Caco-2 (cell line): ENCODE measurements at regions not wholly inside any gene's neighbourhood (a gene's known extent, or its start where the extent isn't known, plus 50 kb on each side); places are given as distances from the start of the nearest gene placed in this dataset.

Experiments
- BruUV-seq: library from RNA; stranded (reverse); fragments of 400-500 nt; replicated peaks from 2 replicates; lab custom pipeline; 2021; lab: Mats Ljungman, UMichigan
- CTCF ChIA-PET: fragments of 300-600 bp; sonication (Branson Sonifier 250); formaldehyde crosslinking; loops from one replicate; lab custom pipeline; 2022; ENCODE audit warnings: antibody characterized with exemption; lab: Charles Lee
- POLR2A ChIA-PET: fragments of 300-600 bp; sonication (Branson Sonifier 250); formaldehyde crosslinking; loops from one replicate; lab custom pipeline; 2022; ENCODE audit warnings: antibody characterized with exemption; lab: Charles Lee
- DNase-seq, 2 experiments: peaks; one replicate each; pipeline versions ENCODE4 v3.0.0 to v3.0.0-alpha.2; 2020 to 2022
- H3K27me3 ChIP-seq: replicated peaks from 2 replicates; pipeline ENCODE4 v1.6.0; 2011; ENCODE audit warnings: low read length; ENCODE audit not compliant: control insufficient read depth, insufficient read depth
- H3K36me3 ChIP-seq: 2 replicates; pipeline ENCODE4 v1.5.1; 2011; ENCODE audit warnings: low read length; ENCODE audit not compliant: control insufficient read depth, insufficient read depth
- H3K4me1 ChIP-seq: fragments of 250-450 bp; sonication (Bioruptor Pico); 2 replicates; pipeline ENCODE4 v1.5.1; 2020; ENCODE audit warnings: mild to moderate bottlenecking
- H3K4me3 ChIP-seq: 2 replicates; pipeline ENCODE4 v1.5.1; 2011; ENCODE audit warnings: low read depth, mild to moderate bottlenecking, control low read depth, low read length
- H3K9me3 ChIP-seq: fragments of 250-450 bp; sonication (Bioruptor Pico); 2 replicates; pipeline ENCODE4 v1.5.1; 2020; ENCODE audit warnings: mild to moderate bottlenecking, moderate library complexity
- H3K27ac Mint-ChIP-seq: one replicate; pipeline ENCODE4 v1.8.0; 2022; ENCODE audit warnings: mixed read lengths; ENCODE audit not compliant: unreplicated experiment
- H3K27me3 Mint-ChIP-seq: one replicate; pipeline ENCODE4 v1.8.0; 2022; ENCODE audit warnings: mixed read lengths; ENCODE audit not compliant: insufficient read depth, unreplicated experiment
- H3K36me3 Mint-ChIP-seq: one replicate; pipeline ENCODE4 v1.8.0; 2022; ENCODE audit warnings: mild to moderate bottlenecking, mixed read lengths; ENCODE audit not compliant: insufficient read depth, unreplicated experiment
- H3K4me1 Mint-ChIP-seq: one replicate; pipeline ENCODE4 v1.8.0; 2022; ENCODE audit warnings: low read depth, mixed read lengths; ENCODE audit not compliant: unreplicated experiment
- H3K4me3 Mint-ChIP-seq: one replicate; pipeline ENCODE4 v1.8.0; 2022; ENCODE audit warnings: mild to moderate bottlenecking, moderate library complexity, mixed read lengths; ENCODE audit not compliant: unreplicated experiment
- H3K9me3 Mint-ChIP-seq: one replicate; pipeline ENCODE4 v1.8.0; 2022; ENCODE audit warnings: mixed read lengths; ENCODE audit not compliant: unreplicated experiment
- intact Hi-C: fragments of 100-400 bp; cut with micrococcal nuclease; formaldehyde crosslinking; loops from one replicate; pipeline ENCODE4 v1.10.0; 2022; ENCODE audit not compliant: unreplicated experiment
- TF ChIP-seq, protein P1 (sequence below), 2 experiments: fragments of 200-600 bp in 1 of 2; IDR thresholded peaks; 1 replicate in 1 of 2; 2 replicates in 1 of 2; pipeline versions ENCODE4 v1.5.1 to v1.8.0; 2011 to 2022; ENCODE audit warnings: antibody characterized with exemption in 1 of 2, control low read depth in 1 of 2, inconsistent platforms in 1 of 2, low read depth in 1 of 2, low read length in 1 of 2, mild to moderate bottlenecking in 1 of 2, moderate library complexity in 1 of 2; ENCODE audit not compliant: insufficient read depth in 1 of 2, severe bottlenecking in 1 of 2, unreplicated experiment in 1 of 2

GRCh38 chr6:167474725-167475124 is 149.8 kb downstream of the TTLL2 start:
- H3K27me3 ChIP-seq, result no peaks in the 10 kb centered on the region
- peaks cover 15% of the 10 kb centered on the region for H3K4me1 ChIP-seq
- Mint-ChIP-seq H3K27me3 (no peaks in the 10 kb centered on the region), H3K36me3 (no peaks in the 10 kb centered on the region), H3K9me3 (no peaks in the 10 kb centered on the region), H3K4me3 (no peak overlapping the region), H3K27ac (no peak overlapping the region), H3K4me1 (peaks cover 18% of the 10 kb centered on the region)
- intact Hi-C loops, result no loop called here
- DNase-seq, result no peak
- ChIA-PET CTCF (no interaction called here), POLR2A (no interaction called here)
- TF ChIP-seq, protein P1, sequence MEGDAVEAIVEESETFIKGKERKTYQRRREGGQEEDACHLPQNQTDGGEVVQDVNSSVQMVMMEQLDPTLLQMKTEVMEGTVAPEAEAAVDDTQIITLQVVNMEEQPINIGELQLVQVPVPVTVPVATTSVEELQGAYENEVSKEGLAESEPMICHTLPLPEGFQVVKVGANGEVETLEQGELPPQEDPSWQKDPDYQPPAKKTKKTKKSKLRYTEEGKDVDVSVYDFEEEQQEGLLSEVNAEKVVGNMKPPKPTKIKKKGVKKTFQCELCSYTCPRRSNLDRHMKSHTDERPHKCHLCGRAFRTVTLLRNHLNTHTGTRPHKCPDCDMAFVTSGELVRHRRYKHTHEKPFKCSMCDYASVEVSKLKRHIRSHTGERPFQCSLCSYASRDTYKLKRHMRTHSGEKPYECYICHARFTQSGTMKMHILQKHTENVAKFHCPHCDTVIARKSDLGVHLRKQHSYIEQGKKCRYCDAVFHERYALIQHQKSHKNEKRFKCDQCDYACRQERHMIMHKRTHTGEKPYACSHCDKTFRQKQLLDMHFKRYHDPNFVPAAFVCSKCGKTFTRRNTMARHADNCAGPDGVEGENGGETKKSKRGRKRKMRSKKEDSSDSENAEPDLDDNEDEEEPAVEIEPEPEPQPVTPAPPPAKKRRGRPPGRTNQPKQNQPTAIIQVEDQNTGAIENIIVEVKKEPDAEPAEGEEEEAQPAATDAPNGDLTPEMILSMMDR (IDR thresholded peaks at IDR 0.05; ENCODE audit: insufficient read depth in 1 of 2, low read depth in 1 of 2, low read length in 1 of 2, severe bottlenecking in 1 of 2, unreplicated experiment in 1 of 2), result no peak
- no peaks in the 10 kb centered on the region for H3K36me3 ChIP-seq
- no TSS peak for BruUV-seq
- no peaks in the 10 kb centered on the region for H3K9me3 ChIP-seq
- H3K4me3 ChIP-seq, result no peak overlapping the region

DNA sequence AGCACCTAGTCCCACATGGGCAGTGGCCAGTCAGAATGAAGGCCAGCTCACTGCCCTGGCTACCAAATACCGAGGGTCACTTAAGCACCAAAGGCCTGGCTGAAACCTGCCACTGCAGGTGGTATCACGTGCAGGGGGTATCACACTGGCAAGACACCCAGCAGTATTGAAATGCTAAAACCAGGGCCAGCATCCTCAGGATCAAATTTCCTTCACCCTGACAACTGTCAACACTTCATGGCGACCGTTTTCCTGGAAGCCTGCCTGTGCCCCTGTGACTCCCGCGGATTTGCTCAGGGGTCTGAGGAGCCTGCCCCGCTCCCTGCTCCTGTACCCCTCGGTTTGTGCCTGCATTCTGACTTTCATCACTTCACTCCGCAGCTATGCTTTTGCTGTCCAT is 151.1 kb downstream of the TTLL2 start:
- DNase-seq, result no peak
- Mint-ChIP-seq H3K4me1 (peaks cover 30% of the 10 kb centered on the region), H3K27ac (no peak overlapping the region), H3K36me3 (no peaks in the 10 kb centered on the region), H3K9me3 (no peaks in the 10 kb centered on the region), H3K27me3 (no peaks in the 10 kb centered on the region), H3K4me3 (no peak overlapping the region)
- CTCF ChIA-PET, result interaction anchor here (0.6 kb wide), 1 partner anchor 333 kb away, joined by 5 read pairs; no protein-coding TSS in a partner anchor
- BruUV-seq, result no TSS peak
- intact Hi-C loops, result no loop called here
- H3K36me3 ChIP-seq, result no peaks in the 10 kb centered on the region
- H3K27me3 ChIP-seq, result no peaks in the 10 kb centered on the region
- H3K9me3 ChIP-seq, result no peaks in the 10 kb centered on the region
- TF ChIP-seq, protein P1 (IDR thresholded peaks at IDR 0.05; ENCODE audit: insufficient read depth in 1 of 2, low read depth in 1 of 2, low read length in 1 of 2, severe bottlenecking in 1 of 2, unreplicated experiment in 1 of 2), result no peak
- peaks cover 16% of the 10 kb centered on the region for H3K4me1 ChIP-seq
- no peak overlapping the region for H3K4me3 ChIP-seq
- POLR2A ChIA-PET, result no interaction called here

DNA sequence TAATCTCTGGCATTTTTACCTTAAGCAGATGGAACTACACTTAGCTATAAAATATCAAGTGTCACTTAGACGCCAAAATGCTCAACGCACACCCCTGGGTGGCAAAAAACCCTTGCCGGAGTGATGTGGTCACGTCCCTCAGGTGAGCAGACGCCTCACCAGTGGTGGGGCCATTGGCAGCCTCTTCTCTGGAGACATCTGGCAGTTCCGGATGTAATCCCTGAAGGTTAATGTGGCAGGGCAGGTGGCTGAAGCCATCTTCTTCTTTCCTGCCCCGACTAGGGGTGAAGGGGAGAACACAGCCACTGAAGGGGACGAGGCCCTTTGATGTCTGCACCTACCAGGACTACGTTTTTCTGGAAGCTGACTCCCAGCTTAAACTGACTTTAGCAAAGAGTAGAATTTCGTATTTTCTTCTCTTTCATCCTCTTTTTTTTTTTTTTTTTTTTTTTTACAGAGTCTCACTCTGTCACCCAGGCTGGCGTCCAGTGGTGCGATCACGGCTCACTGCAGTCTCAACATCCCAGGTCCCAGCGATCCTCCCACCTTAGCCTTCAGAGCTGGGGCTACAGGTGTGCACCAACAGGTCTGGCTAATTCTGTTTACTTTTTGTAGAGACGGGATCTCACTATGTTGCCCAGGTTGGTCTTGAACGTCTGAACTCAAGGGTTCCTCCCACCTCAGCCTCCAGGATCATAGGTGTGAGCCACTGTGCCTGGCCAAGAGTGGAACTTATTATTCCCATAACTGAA is 152.1 kb downstream of the TTLL2 start:
- Histone ChIP-seq H3K9me3 (no peaks in the 10 kb centered on the region), H3K36me3 (no peaks in the 10 kb centered on the region), H3K4me1 (peaks cover 26% of the 10 kb centered on the region), H3K27me3 (no peaks in the 10 kb centered on the region), H3K4me3 (no peak overlapping the region)
- no peak for DNase-seq
- Mint-ChIP-seq H3K36me3 (no peaks in the 10 kb centered on the region), H3K4me3 (no peak overlapping the region), H3K9me3 (no peaks in the 10 kb centered on the region), H3K4me1 (peaks cover 38% of the 10 kb centered on the region), H3K27ac (no peak overlapping the region), H3K27me3 (no peaks in the 10 kb centered on the region)
- intact Hi-C loops, result no loop called here
- BruUV-seq, result no TSS peak
- TF ChIP-seq, protein P1 (IDR thresholded peaks at IDR 0.05; ENCODE audit: insufficient read depth in 1 of 2, low read depth in 1 of 2, low read length in 1 of 2, severe bottlenecking in 1 of 2, unreplicated experiment in 1 of 2), result no peak
- POLR2A ChIA-PET, result no interaction called here
- CTCF ChIA-PET, result no interaction called here
